Nucleus accumbens (tissue), 56 donors: ENCODE measurements at regions not wholly inside any gene's neighbourhood (a gene's known extent, or its start where the extent isn't known, plus 50 kb on each side); places are given as distances from the start of the nearest gene placed in this dataset.
A peak's percentile ranks its signal among the peaks of the same experiment; 100 is the strongest.
"Not testable (repeated sequence)": the region's sequence is repeated elsewhere in the genome, so short reads cannot be mapped to it uniquely, and the experiment has no call there.

Source experiments
- DNase-seq, 56 donors: peaks; one replicate each; lab custom pipeline; 2025; lab: John Stamatoyannopoulos, UW

DNA sequence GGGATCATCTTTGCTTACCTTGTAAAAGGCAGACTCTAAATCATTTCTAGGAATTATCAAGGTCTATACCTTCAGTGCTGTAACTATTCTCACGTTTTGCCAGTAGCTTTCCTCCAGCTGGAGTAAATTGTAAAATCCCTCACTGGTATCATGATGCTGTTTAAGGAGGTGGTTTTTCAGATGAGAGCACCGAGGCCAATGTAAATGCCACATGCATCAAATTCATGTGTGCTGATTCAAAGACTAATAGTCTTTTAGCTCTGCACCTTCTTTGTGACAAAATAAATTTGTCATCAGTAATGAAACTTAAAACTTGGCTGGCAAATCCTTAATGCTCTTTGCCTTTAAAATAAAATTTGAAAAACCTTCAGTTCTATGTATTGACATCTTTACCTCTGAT is 503.8 kb downstream of the SETD4 start:
- DNase-seq: no peak

DNA sequence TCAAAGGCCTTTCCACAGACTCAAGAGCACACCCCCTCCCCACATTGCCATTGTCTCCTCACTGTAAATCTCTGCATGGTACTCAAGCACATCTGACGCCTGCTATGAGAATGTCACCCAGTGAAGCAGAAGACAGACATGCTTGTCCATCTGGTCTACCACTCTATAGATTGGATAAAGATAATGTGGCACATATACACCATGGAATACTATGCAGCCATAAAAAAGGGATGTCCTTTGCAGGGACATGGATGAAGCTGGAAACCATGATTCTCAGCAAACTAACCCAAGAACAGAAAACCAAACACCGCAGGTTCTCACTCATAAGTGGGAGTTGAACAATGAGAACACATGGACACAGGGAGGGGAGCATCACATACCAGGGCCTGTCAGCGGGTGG is 503.4 kb upstream of the RUNX1 start:
- not testable (repeated sequence) for DNase-seq

DNA sequence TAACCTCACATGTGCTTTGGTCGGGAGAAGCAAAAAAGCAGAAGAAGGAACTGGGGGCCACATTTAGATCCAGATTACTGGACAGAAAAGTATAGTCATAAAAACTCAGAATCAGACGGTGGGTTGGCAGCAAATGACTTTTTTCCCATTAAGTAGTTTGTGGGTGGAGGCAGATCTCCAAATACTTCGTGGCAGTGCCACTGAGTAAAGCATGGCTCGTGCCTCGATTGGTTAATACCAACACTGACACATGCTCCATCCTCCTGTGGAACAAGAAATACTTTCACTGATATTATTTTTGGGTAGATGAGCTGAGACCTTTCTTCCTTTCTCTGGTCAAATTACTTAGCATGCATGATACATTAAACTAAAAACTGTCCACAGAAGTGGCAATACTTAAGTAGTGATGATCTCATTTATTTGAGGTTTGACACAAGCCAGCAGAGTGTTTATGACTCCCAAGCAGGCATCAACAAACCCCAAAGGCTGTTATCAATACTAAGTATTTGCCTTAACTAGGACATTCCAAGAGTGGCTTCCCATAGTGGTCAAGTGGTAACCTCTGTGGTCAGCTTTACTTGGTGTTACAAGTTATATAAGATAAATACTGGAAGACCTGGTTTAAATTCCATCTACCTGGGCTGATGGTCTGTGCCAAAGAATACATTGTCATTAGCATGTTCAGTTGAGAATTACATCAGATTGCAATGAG is 500.0 kb upstream of the RUNX1 start:
- no peak for DNase-seq

DNA sequence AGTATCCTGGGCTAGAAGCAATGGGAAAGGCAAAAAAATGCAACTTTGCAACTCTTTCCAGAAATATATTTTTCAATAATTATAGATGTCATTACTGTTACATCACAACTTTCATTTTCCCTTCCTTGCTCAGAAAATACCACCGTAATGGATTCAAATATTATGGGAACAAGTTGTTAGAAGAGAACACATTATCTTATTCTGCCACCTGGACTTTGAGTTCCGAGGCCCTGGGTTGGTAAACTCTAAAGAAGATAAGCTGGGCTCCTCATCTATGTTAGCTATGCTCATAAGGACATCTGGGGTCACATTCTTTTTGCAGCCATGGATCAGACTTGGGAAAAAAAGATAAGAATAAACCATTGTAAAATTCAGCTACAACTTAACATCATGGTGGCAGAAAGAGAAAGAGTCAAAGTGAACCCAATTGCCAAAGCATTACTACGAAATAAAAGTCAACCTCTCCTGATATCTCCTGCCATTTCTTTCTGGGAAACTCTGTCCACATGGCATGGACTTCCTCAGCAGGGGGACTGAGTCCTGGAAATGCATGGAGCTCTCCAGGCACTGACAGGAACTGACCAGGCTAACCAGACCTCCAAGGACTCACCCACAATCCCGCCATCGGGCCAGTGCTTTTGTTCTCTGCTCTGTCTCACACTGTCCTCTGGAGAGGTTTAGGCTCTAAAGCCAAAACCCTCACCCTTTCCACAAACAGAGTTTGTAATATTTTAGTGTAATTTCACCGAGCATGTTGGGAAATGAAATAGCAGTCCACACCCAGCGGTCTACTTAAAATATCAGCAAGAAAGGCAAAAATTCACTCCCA is 499.1 kb upstream of the RUNX1 start:
- no peak for DNase-seq

DNA sequence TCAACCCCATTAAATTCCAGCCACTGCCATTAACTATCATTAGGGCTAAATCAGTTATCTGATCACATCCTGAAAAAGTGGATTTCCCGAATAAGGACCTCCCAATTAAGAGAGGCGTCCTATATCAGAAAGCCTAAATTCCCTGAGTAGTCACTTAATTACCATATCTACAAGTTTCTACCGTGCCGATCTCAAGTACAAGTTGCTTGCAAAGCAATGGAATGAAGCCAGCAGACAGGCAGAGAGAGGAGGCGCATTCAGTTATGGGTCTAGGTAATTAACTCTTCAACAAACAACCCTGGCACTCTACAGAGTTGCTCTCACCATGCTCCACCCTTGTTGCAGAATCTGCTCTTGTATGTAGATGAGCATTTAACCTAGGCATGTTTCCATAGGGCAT is 494.6 kb upstream of the RUNX1 start:
- no peak for DNase-seq

DNA sequence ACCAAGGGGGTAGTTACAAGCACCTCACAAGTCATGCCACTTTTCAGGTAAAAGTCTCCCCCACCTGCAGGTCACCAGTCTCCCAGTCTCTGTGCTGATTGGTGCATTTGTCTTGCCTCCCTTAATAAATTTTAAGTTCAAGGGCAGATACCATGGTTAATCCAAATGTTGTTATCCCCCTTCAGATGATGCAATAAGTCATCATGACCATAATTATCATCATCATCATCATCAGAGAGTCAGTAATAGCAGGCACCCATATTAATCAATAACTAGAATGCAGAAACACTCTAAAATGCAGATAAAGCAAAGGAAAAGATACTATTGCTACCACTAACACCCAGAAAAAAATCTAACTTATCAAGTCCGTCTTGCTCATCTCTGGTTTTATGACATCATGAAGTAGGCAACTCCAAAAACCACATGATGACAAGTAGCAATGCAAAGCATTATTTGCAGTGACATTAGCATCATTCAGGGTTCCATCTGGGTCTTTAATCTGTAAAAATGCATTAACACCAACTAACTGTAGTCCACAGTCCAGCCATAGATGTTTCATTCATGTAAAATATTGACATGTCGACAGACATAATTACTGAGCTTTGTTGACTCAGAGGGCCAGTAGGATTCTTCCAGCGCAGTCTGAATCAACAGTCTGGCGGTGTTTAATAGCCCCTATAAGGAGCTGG is 492.0 kb upstream of the RUNX1 start:
- no peak for DNase-seq

DNA sequence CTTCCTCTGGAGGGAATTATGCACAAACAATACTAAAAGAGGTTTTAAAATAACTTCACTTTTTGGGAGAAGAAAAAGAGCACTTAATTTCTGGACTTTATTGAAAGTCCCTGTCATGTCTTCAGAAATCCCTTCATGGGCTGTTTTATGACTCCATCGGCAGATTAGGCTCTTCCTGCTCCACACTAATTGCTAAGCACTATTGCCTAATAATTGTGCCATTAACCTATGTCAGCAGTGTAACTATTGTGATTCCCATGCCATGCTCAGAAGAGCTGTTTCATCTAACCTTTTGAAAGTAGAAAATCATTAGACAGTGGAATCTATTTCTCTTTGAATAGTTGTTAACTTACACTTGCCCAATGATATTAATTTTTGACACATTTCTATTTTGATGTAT is 489.3 kb upstream of the RUNX1 start:
- DNase-seq: no peak

DNA sequence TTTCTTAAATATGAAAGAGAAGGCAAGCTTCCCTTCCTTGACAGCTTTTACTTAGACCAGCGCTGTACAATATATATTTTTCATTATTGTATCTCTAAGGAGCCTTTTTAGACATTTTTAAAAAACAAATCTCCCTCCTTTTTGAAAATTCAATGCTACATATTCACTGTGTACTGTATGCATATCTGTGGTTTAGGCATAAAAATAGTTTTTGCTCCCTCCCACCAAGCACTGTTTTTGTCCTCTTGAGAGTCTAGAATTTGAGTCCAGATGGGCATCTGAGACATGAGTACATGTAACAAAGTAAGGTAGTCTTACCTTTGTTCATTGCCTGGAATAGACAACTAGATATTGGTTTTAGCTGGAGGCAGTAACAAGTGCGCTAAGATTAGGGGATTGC is 488.5 kb upstream of the RUNX1 start:
- DNase-seq: no peak

DNA sequence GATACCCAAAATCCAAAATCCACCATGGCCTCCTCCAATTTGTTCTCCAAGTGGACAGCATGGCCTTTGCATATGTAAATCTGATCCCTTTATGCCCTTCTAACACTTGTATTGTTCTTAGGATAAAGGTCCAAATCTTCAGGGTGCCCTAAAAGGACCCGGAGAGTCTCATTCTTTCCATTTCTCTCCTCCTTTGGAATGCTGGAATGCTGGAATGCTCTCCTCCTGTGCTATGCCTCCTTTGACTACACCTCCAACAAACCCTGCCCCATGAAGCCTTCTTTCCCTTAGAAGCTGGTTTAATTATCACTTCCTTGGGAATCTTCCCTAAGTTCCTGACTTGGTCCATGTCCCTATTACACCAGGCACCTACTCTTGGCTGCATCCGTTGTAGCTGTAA is 484.8 kb upstream of the RUNX1 start:
- no peak for DNase-seq

DNA sequence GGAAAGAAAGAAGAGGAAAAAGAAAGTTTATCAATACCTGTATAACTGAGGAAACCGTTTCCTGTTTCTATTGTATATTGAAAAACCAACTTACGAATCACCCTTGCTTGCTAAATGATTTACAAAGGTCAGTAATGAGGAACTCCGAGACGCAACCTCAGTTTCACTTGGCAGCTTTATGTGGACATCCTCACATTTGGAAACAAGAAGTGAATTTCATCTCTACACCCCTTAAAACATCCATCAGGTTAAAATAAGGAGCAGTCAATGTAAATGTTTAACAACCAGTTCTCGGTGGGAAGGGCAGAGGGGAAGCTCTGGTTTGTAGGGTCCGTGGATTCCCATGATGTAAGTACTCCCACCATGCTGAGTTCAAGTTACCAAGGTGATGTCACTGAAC is 481.7 kb upstream of the RUNX1 start:
- DNase-seq: no peak

DNA sequence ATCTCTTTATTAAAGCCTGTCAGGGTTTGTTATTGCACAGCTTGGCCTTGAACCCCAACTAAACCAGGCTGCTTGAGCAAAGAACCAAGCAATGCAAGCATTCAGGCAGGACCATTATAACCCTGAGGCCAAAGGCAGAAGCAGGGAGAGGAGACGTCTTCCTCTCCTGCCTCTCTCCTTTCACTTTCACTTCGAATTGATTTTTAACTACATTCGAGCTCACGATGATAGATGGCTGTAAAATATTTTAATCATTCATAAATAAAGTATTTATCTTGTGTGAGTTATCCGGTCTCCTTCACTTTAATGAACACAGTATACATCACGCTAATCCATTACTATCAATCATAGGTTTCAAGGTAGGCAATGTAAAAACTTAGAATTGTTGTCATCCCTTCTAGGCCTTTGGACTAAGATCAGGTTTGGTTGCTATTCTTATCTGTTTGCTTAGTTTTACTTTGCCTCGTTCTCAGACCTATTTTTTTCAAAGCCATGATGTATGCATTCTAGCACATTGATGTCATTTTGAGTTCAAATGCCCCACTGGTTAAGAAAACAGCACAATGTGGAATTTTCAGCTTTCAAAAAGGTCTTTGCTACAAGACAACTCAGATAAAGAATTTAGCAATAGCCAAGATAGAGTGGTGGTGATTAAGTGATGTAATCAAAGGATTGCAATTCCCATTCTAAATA is 480.2 kb upstream of the RUNX1 start:
- DNase-seq: no peak

DNA sequence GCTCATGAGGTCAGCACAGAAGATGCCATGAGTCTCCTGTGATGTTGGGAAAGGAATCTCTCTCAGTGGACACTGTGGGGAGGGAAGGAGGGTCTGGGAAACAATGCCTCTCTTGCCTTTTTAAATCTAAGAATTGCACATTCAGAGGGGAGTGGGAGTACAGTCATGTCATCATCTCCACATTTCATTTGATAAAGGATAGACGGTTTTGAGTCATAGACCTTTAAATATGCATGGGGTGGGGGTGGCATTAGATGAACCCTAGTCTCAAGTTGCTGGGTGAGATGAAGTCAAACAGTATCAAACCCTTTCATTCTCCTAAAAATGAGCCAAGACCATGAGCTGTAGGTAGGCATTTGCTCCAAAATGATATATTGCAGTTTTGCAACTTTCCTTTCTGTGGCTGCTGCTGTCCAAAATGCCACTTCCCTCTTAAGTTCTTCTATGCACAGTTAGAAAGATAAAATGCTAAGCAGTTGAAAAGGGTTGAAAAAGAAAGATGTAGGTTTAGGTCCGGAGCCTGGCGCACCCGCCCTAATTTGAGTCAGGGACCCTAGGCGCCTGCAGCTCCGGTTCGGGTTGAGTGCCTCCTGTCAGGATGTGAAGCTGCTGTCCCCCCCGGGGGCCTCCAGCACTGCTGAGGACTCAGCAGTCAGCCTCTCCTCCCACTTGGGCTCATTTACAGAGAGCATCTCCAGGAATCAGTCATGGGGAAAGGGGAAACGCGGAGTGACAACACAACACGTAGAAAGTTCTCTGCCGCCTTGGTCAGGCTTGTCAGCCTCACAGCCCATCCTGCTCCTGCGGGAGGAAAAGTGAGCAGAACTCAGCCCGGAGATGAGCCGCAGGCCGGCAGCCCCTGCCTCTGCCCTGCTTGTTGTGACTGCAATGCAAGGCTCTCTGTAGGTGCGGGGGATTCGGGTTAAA is 479.3 kb upstream of the RUNX1 start:
- peak in 4 of 56 donors; percentile 2 to 6 (median 4) for DNase-seq

DNA sequence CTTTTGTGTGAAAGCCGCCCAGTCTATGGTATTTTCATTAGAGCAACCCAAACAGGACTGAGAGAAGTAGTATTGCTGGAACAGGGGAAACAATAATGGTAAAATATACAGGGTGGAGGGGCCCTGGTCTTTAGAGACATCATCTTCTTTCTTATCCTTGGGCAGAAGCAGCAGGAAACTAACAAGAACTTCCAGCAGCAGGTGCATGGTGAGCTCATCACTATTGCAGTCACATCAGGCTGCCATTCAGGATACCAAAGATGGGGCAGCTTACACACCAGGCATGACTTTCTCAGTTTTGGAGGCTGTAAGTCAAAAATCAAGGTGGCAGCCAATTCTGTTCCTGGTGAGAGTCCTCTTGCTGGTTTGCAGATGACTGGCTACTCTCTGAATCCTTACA is 478.3 kb upstream of the RUNX1 start:
- DNase-seq: no peak

DNA sequence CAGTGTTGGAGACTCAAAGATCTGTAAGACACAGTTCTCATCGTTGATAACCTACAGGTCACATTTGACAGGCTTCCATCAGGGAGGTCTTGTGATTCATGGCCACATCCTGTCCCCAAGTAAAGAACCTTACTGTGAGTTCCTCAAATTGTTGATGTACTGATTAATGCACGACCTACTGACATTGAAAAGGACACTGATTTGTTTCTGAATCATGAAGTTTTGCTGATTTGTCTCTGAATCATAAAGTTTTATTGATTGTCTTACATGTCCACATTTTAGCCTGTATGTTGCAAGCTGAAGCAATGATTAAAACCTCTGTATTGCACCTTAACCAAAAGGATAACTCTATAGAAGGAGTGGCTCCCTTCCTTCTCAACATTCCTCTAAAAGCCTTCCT is 476.3 kb upstream of the RUNX1 start:
- no peak for DNase-seq

DNA sequence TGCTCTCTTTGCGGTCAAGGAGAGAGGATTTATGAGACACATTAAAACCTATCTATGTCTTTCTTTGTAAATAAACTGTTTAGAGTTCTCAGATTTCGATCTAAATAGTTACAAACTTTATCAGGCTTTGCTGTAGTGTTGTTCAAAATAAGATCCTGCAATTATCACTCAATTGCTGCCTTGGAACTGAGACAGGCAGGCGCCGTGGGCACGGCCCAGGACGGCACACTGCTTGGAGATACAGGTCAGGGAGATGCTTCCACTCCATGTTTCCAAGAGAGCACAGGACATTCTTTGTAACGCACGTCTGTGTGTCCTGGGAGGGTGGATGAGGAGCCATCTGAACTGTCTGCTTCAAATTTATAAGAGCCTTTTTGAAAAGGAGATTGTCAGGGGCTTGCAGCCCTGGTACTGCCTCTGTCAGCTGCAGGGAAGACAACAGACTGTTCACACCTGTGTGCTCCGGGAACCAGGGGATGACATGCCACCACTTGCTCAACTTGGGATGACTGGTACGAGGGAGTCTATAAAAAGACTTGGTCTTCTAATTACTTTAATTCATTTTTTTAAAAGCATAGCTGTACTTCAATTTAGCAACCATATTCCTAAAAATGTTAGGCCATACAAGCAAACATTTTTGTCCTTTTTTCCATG is 472.9 kb upstream of the RUNX1 start:
- no peak for DNase-seq

DNA sequence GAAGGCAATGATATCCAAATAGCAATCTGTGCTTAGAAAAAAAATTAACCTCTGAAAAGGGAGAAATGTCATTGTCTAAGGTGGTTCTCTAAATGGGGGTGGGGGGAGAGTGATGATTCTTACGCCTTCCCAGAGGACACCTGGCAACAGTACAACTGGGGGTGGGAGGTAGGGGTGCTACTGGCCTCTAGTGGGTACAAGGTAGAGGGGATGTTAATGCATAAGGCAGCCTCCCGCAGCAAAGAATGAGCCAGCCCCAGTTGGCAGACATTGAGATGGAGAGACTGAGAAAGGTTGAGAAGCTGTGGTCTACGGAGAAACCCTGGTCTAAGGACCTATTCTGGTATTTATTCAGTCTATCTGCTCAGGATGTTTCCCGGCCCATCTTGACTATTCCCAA is 472.2 kb upstream of the RUNX1 start:
- no peak for DNase-seq

DNA sequence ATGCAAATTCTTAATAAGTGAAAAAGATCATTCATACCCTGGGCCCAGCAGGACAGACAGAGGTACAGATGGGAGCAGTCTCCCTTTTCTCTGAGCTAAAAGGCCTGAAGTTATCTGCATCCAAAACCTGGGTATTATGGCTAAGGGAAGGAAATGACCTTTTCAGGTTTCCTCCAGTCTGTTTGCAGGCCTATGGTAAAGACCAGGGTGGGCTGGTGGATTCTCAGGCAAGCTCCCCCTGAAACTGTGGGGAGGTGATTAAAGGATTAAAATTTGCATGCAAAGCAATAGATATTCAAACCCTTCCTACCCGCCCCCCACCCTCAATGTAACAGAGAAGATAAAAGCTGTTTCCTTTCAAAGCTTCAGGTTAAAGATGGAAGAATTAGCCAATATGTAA is 471.8 kb upstream of the RUNX1 start:
- no peak for DNase-seq

DNA sequence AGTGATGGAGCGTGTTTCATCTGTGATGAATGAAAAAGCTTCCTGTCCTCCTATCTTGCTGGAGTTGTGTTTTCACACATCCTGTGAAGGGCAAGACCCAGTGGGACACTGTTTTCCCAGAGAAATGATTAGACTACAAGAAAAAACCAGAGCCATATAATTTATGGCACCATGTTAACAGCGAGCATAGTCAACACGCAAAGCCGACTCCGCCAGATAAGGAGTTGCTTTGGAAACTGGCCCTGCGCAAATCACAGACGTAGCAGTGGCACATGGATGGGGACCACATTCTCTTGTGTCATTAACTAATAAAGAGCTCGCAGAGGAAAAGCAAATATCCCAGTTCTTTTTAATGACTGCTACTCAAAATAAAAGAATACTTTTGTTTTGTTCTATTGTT is 471.2 kb upstream of the RUNX1 start:
- DNase-seq: no peak

DNA sequence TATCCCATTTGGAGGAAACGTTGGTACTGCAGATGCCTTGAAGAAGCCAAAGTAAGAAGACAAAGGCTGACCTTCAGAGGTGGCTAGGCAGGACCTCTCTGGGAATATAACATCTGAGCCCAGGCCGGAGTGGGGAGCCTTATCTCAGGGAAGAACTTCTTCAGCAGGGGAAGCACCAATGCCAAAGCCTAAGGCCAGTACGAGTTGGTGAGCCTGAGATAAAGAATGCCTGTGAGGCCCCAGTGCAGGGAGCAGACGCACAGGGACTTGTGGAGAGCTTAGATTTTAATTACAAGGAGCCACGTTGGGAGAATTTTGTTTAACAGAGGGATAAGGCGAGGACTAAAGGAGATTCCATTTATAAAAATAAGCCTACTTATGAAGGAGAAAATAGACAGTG is 468.8 kb upstream of the RUNX1 start:
- no peak for DNase-seq
